ENCODE measurements at regions not wholly inside any gene's neighbourhood (a gene's known extent, or its start where the extent isn't known, plus 50 kb on each side); places are given as distances from the start of the nearest gene placed in this dataset.

DNA sequence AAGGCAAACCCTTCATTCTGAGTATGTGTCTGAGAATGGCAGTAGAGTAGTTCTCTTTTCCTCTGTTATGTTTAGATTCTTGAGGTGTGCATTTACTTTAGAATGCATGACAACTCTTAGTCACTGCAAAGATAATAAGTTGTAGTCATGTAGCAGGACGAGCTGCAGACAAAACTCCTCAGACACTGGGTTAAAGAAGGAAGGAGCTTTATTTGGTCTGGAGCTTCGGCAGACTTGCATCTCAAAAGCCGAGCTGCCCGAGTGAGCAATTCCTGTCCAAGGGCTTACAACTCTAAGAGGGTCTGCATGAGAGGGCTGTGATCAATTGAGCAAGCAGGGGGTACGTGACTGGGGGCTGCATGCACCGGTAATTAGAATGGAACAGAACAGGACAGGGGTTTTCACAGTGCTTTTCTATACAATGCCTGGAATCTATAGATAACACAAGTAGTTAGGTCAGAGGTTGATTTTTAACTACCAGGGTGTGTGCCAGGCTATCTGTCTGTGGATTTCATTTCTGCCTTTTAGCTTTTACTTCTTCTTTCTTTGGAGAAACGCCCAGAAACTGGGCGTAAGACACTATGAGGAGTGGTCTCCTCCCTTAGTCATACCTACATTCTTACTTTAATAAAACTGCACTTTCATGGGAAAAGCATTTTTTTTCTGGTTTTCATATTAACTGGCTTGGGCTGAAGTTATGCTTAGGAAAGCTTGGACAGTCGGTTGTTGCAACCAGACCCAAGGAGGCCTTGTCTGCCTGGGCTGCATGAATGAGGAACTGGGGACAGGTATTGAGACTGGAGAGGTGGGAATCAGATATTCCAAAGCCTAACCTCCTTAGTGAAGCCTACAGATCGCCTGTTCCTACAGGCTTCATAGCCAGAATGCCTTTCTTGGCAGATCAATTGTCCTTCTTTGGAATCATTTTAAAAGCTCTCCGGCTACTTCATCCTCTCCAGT is 115.1 kb downstream of the RHOU start:
- no peak for DNase-seq

GRCh38 chr1:228851193-228851592 is 115.9 kb downstream of the RHOU start:
- DNase-seq = no peak

- DNase-seq = no peak
These were observed 116.3 kb downstream of the RHOU start for GRCh38 chr1:228851618-228852017.

- no peak for DNase-seq
These were observed 116.7 kb downstream of the RHOU start for GRCh38 chr1:228852024-228852423.

GRCh38 chr1:228852511-228853088 is 117.3 kb downstream of the RHOU start:
- DNase-seq = no peak

DNA sequence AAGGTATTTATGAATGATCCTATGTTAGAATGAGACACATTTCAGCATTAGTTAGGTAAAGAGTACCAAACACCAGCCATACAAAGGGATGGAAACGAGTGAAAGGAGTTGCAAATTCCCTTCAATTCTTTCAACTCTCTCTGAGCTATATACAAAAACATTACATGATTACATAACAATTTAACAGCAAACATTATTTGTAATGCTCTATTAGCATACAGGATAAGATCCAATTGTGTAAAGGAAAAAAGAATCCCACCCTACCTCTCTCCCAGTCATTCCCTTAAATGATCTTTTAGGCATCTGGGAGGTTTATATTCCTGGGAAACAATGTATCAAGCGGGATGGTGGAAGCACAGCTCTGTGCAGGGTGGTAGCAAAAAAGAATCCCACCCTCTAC is 117.9 kb downstream of the RHOU start:
- DNase-seq = no peak

GRCh38 chr1:228853637-228854036 is 118.4 kb downstream of the RHOU start:
- DNase-seq = no peak

GRCh38 chr1:228854907-228855306 is 119.6 kb downstream of the RHOU start:
- no peak for DNase-seq

DNA sequence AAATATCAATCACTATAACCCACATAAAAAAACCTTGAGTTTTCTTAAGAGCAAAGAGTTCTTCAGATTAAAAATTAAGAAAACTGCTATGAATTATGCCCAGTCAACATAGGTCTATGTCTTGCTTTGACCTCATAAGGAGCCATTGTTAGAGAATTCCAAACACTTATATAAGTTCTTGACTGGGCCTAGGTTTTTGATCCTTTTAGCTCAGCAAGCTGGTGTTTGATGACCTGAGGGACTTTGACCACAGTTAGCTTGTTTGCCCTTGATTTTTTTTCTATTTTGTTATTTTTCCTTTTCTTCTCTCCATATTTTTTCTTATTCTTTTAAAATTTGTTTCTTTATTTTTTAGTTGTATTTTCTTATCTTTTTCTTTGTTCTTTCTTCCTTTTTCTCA is 122.3 kb downstream of the RHOU start:
- DNase-seq = no peak

DNA sequence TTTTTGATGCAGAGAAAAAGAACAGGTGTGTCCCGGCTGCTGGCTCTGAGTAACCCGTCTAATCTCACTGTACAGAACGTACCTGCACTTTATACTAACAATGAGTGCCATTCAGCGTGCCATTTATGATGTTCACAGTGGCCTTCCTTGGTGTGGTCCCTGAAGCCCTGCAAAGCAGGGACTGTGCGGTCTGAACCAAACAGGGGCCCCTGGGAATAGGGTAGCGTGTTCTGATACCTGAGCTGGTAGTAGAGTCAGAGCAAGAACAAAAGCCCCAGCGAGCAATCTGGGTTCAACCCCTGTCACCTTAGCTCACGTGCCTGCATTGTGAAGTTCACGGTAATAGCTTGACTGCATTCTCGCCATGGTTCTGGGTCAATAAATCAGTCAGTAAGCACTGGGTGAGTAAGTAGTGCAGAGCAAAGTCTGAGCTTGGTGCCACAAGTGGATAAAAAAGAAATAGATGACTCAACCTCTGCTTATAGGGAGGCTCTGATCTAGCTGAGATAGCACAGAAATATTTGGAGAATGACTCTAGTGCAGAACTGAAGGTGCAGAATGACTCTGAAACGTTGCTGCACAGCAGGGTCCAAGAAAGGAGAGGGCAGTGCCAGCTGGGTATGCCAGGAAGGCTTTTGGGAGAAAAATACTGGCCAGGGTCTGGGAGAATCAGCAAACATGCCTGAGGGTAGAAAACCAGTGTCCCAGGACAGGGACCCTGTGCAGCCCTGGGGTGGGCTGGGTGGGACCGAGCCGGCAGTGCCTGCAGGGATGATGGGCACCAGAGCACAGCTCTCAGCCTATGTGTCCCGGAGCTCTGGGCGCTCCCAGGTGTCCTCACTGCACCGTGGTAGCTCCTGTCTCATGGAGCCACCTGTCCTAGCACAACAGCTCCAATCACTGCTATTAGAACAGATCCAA is 125.9 kb downstream of the RHOU start:
- peak; percentile 22 for DNase-seq

DNA sequence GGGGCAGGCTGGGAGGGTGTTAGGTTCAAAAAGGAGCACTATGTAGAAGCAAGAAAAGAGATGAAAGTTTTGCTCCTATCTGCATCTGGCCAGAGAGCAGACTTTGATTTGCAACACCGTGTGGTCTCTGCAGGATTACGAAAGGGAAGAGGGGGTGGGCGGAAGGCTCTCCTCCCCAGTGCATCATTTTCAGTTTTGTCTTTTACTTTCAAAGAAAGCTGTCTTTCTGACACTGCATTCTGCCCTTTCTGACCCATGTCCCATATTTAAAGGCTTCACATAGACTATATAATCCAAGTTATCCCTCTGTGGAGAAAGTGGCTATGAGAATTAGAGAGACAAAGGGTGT is 126.5 kb downstream of the RHOU start:
- no peak for DNase-seq

- no peak for DNase-seq
These were observed 127.5 kb downstream of the RHOU start for GRCh38 chr1:228862542-228863505.

GRCh38 chr1:228863776-228864175 is 128.5 kb downstream of the RHOU start:
- DNase-seq = no peak

- DNase-seq = no peak
These were observed 130.5 kb downstream of the RHOU start for GRCh38 chr1:228865627-228866330.

DNA sequence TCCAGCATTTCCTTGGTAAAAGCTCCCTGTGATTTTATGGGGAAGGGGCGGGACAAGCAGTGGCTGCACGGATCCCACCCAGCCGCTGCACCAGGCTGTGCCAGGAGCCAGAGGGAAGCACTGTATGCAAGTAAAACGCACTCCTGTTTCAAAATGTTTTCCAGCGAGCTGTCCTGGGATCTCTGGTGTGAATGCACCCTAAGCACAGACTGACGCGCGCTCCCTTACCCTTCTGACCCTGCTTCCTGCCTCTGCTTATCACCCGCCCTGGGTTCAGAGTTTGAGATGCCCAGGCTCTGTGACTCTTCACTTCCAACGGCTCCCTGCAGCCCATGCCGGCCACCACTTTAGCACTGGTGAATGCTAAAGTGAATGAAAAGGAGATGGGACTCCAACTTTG is 131.2 kb downstream of the RHOU start:
- no peak for DNase-seq

DNA sequence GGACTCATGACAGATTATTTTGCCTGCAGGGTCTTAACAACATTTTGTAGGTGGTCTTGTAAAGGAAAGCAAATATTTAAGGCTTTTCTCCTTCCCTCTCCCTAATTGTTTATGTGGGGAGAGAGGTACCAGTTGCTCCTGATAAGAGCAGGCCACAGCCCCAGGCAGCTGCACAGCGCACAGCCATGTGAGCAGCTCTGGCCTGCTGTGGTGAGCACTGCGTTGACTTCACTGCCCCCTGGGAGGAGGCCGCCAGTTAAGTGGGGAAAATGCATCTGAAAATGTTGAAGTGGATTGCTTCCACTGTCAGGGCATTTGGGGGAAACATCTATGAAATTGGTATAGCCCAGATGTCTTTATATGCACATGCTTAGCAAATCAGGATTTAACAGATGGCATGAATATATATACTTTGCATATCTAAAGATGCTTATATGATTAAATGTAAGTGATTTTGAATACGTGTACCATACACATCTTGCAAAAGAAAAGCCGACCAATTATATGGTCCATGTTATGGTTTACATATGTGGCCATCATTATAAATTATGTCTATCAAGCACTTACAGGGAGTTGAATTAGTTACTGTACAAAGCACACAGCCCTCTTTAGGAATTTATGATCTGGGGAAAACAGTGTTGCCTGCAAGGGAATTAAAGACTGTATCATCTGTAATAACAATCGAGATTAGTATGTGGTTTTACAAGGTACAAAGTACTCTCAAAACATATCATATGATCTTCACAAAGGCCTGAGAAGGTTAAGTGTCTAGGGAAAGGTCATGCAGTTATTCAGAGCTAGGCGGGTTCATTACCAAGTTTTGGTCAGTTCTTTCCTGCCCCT is 132.1 kb downstream of the RHOU start:
- DNase-seq = no peak

GRCh38 chr1:228867951-228868730 is 132.9 kb downstream of the RHOU start:
- DNase-seq = no peak

- no peak for DNase-seq
These were observed 133.4 kb downstream of the RHOU start for GRCh38 chr1:228868731-228869024.

DNA sequence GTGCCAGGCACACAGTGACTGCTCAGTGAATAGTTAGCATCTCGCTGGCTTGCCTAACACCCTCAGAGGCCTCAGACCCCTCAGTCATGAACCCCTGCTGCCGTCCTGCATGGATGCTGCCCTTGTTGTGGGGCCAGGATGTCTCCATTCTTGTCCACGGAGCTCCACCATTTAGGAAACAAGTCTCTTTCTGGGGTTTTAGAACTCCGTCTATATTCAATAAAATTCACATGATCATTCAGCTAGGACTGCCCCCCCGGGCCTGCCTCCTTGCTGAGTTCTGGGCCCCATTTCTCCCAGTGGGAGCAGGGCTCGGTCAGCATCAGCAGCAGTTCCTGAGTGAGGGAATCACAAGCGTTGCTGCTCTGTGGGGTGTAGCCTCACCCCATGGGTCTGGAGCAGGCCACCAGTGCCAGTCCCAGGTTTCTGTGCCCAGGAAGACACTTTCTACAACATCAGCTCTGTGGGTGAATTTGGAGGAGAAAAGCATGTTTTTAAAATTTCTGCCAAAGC is 134.1 kb downstream of the RHOU start:
- DNase-seq = no peak

Data from stimulated activated CD4-positive, alpha-beta T cell treated with anti-CD3 and anti-CD28 coated beads, Interleukin-15, amount 100 ng/mL, for 24 hours (primary cell).